HEK293T (cell line): ENCODE measurements at regions not wholly inside any gene's neighbourhood (a gene's known extent, or its start where the extent isn't known, plus 50 kb on each side); places are given as distances from the start of the nearest gene placed in this dataset.

ENCODE experiments used
- ARNT ChIP-seq: fragments of 450-650 bp; IDR thresholded peaks from 2 replicates; pipeline ENCODE4 v1.6.1; 2017; ENCODE audit warnings: mild to moderate bottlenecking
- BHLHE40 ChIP-seq: fragments of 450-650 bp; IDR thresholded peaks from 2 replicates; pipeline ENCODE4 v1.6.1; 2016; ENCODE audit warnings: mild to moderate bottlenecking, moderate library complexity, borderline replicate concordance
- ELF4 ChIP-seq: fragments of 450-650 bp; IDR thresholded peaks from 2 replicates; pipeline ENCODE4 v1.6.1; 2017; ENCODE audit warnings: antibody characterized with exemption
- FOXA1 ChIP-seq: fragments of 450-650 bp; IDR thresholded peaks from 2 replicates; pipeline ENCODE4 v1.6.1; 2016; ENCODE audit warnings: mild to moderate bottlenecking
- FOXK2 ChIP-seq: fragments of 450-650 bp; IDR thresholded peaks from 2 replicates; pipeline ENCODE4 v1.6.1; 2016; ENCODE audit warnings: mild to moderate bottlenecking
- FOXM1 ChIP-seq: fragments of 450-650 bp; IDR thresholded peaks from 2 replicates; pipeline ENCODE4 v1.6.1; 2017; ENCODE audit warnings: mild to moderate bottlenecking, borderline replicate concordance
- L3MBTL2 ChIP-seq: fragments of 450-650 bp; conservative IDR thresholded peaks from 2 replicates; pipeline ENCODE4 v1.6.1; 2016; ENCODE audit warnings: mild to moderate bottlenecking
- LEF1 ChIP-seq: fragments of 450-650 bp; IDR thresholded peaks from 2 replicates; pipeline ENCODE4 v1.6.1; 2017; ENCODE audit warnings: mild to moderate bottlenecking, borderline replicate concordance
- NFRKB ChIP-seq: fragments of 450-650 bp; IDR thresholded peaks from 2 replicates; pipeline ENCODE4 v1.6.1; 2016; ENCODE audit warnings: mild to moderate bottlenecking, moderate library complexity
- SP1 ChIP-seq: fragments of 450-650 bp; IDR thresholded peaks from 2 replicates; pipeline ENCODE4 v1.6.1; 2017
- SUZ12 ChIP-seq: fragments of 450-650 bp; IDR thresholded peaks from 2 replicates; pipeline ENCODE4 v1.6.1; 2016; ENCODE audit warnings: mild to moderate bottlenecking
- ZNF384 ChIP-seq: fragments of 450-650 bp; IDR thresholded peaks from 2 replicates; pipeline ENCODE4 v1.6.1; 2016
- TF ChIP-seq, protein P1 (sequence below): fragments of 450-650 bp; IDR thresholded peaks from 2 replicates; pipeline ENCODE4 v1.6.1; 2016

GRCh38 chr1:239647964-239648632 lies 261.7 kb downstream of the CHRM3 start:
- no peak for TF ChIP-seq SUZ12
- TF ChIP-seq SP1, result no peak
- no peak for TF ChIP-seq FOXK2
- TF ChIP-seq LEF1, result no peak
- TF ChIP-seq FOXM1, result no peak
- TF ChIP-seq, protein P1, sequence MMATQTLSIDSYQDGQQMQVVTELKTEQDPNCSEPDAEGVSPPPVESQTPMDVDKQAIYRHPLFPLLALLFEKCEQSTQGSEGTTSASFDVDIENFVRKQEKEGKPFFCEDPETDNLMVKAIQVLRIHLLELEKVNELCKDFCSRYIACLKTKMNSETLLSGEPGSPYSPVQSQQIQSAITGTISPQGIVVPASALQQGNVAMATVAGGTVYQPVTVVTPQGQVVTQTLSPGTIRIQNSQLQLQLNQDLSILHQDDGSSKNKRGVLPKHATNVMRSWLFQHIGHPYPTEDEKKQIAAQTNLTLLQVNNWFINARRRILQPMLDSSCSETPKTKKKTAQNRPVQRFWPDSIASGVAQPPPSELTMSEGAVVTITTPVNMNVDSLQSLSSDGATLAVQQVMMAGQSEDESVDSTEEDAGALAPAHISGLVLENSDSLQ, result no peak
- TF ChIP-seq BHLHE40, result no peak
- TF ChIP-seq FOXA1, result no peak
- TF ChIP-seq ARNT, result no peak
- TF ChIP-seq NFRKB, result no peak
- TF ChIP-seq ZNF384, result no peak
- TF ChIP-seq L3MBTL2, result no peak
- TF ChIP-seq ELF4, result no peak
